NOMO-1 (cell line): ENCODE measurements at regions not wholly inside any gene's neighbourhood (a gene's known extent, or its start where the extent isn't known, plus 50 kb on each side); places are given as distances from the start of the nearest gene placed in this dataset.
"Not testable (repeated sequence)": the region's sequence is repeated elsewhere in the genome, so short reads cannot be mapped to it uniquely, and the experiment has no call there.

ENCODE experiments used
- DNase-seq, 2 experiments: peaks; one replicate each; lab custom pipeline; 2025; ENCODE audit not compliant: unreplicated experiment in 2 of 2; lab: John Stamatoyannopoulos, UW

GRCh38 chr9:2389404-2389803 is 232.2 kb upstream of the VLDLR start:
- DNase-seq: no peak

- no peak for DNase-seq
These were observed 231.6 kb upstream of the VLDLR start for GRCh38 chr9:2390028-2390427.

DNA sequence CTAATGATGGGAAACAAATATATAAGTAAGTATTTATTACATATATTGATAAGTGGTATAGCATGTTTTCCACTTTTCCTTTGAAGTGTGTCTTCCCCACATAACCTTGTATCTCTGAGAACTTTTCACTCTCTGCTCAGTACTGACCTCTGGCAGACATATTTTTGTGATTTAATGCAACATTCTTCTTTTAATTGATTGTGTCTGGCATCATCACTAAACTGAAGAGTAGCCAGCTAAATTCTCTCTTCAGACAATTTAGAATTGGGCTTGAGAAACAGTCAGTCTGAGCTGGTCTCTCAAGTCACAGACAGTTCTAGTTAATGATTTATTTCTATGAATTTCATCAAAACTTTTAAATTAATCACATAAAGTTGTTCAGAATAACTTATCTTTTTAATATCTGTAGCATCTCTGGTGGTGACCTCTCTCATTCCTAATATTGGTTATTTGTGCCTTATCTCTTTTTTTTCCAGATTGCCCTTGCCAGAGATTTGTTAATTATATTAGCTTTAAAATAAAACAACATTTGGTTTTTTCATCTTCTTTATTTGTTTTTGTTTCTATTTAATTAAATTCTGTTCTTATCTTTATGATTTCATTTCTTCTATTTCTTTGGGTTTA is 230.0 kb upstream of the VLDLR start:
- DNase-seq: not testable (repeated sequence)

DNA sequence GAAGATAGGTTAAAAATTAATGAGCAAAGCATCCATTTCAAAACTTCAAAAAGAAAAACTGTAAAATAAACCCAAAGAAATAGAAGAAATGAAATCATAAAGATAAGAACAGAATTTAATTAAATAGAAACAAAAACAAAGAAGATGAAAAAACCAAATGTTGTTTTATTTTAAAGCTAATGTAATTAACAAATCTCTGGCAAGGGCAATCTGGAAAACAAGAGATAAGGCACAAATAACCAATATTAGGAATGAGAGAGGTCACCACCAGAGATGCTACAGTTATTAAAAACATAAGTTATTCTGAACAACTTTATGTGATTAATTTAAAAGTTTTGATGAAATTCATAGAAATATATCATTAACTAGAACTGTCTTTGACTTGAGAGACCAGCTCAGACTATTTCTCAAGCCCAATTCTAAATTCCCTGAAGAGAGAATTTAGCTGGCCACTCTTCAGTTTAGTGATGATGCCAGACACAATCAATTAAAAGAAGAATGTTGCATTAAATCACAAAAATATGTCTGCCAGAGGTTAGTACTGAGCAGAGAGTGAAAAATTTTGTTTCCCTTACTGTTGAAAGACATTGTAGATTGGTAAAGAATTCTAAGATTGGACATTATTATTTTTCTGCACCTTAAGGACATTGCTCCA is 227.4 kb upstream of the VLDLR start:
- not testable (repeated sequence) for DNase-seq

DNA sequence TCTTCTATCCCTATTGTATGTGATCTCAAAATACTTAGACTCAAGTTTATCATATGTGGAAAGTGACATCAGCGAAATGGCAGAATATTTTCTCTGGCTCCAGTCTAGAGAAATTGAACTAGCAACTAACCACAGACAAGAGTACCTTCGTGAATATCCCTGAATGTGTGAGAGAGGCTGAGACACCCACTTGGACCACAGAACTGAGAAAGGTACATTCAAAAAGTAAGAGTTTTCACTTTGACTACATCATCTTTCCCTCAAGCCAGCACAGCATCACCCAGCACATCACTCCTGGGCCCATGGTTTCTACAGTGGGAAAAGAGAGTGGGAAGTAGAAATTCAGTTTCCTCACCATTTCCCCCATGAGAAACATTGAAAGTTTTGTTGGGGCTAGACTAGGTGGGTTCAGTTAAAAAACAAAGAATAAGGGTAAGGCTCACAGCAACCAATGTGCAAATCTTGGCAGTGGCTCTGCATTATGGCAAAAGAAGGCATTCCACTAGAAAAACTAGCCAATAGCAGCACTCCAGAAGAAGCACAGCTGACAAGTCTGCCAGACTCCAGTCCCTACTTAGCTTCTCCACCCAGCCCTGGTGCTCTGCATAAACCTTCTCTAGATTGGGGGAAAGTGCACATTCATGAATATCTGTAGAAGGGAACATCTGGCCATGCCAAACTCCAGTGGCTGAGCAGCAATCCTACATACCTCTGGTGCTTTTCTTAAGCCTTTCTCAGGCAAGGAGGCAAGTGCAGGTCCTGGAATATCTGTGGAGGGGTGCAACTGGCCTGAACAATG is 225.6 kb upstream of the VLDLR start:
- no peak for DNase-seq

- no peak for DNase-seq
These were observed 224.8 kb upstream of the VLDLR start for GRCh38 chr9:2396622-2397285.

- DNase-seq: not testable (repeated sequence)
These were observed 223.7 kb upstream of the VLDLR start for GRCh38 chr9:2397875-2398274.

- not testable (repeated sequence) for DNase-seq
These were observed 219.8 kb upstream of the VLDLR start for GRCh38 chr9:2401746-2402145.

GRCh38 chr9:2403701-2404100 is 217.9 kb upstream of the VLDLR start:
- DNase-seq: no peak

DNA sequence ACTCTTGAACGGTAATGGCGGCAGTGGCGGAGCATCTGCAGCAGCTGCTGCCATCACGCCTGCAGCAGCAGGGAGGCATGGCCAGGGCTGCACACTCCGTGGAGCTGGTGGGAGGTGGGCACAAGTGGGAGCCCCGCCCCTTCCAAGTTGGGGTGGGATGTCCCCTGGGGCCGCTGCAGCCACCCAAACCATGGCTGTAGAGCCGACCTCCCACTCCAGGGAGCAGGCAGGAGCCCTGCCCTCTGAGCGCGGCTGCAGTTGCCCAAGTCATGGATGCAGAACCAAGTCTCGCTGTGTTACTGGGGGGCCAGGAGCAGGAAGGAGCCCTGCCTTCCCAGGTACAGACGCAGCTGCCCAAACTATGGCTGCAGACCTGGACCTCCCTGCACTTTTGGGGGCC is 215.3 kb upstream of the VLDLR start:
- no peak for DNase-seq

DNA sequence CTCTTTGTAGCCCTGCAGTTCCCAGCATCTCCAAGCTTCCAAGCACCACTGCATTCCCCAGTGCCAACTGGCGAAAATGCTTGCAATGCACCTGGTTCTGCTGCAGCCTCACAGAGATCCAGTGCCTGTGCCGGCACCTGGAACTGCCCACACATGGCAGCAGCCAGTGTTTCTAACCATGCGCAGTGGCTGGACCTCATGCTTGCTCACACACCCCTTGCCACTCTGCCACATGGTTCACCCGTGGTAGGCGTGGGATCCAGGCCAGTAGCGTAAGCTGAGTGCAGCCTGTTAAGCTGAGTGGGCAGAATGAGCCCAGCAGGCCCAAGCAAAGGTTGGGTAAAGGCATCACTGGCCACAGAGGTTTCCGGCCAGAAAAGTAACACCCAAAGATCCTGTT is 214.1 kb upstream of the VLDLR start:
- DNase-seq: no peak

- no peak for DNase-seq
These were observed 209.9 kb upstream of the VLDLR start for GRCh38 chr9:2411459-2412215.

DNA sequence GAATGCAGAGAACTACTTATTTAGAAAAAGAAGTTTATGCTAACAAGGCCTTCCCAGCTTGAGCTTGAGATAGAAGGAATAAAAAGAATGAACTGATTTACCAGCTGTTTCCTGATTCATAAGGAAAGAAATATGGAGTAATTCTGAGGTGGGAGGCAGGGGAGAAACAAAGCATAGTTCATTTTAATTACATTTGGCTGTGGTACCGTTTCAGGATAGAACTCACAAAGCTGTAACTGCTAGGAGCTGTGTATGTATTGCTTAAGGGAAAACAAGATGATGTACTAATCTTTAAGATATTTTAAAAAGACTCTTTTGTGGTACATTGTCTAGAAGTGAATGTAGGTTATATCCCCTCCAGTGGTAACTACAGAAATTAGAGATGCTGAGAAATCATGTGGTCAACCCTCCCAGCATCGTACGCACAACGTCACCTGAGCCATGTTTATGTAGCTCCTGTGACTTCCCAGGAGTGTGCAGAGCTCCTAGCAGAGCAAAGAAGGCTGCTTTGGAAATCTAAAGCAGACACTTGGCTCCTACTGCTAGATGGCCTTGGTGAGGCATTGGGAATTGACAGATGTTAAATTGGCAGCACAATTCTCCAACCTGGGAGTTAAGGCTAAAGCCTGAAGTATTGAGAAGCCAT is 208.3 kb upstream of the VLDLR start:
- no peak for DNase-seq

DNA sequence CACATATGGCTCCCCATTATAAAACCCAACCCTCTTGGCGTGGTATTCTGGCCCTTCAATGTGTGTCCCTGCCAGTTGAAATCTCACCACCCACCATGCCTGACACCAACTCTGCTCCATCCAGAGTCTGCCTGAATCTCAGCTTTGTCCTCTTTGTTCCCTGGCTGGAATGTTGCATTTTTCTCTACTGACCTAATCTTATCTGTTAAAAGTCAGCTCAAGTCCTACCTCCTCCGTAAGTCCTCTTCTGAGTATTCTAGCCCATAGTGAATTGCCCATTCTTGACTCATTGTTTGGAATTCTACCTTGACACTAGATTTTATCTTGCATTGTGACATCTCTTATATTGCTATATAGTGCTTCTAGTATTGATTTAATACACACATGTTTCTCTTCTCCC is 207.1 kb upstream of the VLDLR start:
- no peak for DNase-seq

- no peak for DNase-seq
These were observed 206.3 kb upstream of the VLDLR start for GRCh38 chr9:2415326-2415725.

DNA sequence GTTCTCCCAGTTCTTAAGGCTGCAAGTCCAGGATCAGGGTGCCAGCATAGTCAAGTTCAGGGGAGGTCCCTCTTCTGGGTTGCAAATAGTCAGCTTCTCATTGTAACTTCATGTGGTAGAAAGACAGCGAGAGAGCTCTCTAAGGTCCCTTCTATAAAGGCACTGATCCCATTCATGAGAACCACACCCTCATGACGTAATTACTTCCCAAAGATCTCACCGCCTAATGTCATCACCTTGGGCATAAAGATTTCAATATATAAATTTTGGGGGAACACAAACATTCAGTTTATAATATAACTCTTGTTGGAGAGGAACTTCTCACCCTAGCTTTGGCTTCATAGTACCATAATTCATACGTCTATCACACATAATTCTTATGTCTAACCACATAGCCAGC is 203.9 kb upstream of the VLDLR start:
- DNase-seq: no peak

DNA sequence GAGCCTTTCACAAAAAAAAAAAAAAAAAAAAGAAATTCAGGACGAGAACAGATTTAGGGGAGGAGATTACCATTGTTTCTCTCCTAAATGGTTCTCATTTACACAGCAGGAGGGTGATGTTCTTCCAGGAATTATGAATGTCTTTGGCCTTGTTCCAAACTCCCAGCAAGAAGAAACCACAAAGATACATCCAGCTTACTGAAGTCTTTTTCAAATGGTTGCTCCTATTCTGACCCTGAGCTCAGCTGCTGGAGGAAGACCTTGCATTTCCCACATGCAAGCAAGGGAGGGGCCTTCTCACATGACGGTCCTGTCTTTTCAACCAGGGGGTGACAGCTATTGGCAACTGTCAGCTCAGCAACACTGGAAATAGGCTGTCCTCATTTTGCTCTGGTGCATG is 203.0 kb upstream of the VLDLR start:
- no peak for DNase-seq

GRCh38 chr9:2419347-2419746 is 202.2 kb upstream of the VLDLR start:
- no peak for DNase-seq

DNA sequence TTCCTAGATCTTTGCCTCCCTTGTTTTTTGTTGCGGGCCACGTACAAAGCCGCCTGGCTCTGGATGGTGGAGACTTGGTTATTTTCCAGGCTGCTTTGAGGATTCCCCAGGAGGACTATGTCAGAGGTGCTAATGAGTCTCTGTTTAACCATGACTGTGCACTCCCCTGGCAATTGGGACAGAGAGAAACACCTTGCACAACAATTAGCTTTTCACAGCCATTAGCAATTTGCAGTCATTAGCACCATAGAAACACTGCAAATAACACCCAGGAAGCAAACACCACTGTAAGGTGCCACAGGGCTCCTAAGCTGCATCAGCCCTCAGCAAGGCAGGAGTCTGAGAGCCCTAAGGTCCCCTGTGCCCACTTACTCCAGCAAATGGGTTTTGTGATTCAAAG is 201.0 kb upstream of the VLDLR start:
- DNase-seq: no peak

- no peak for DNase-seq
These were observed 197.0 kb upstream of the VLDLR start for GRCh38 chr9:2424619-2425033.
